MM.1S (cell line): ENCODE measurements at regions not wholly inside any gene's neighbourhood (a gene's known extent, or its start where the extent isn't known, plus 50 kb on each side); places are given as distances from the start of the nearest gene placed in this dataset.

Source experiments
- CTCF ChIP-seq: fragments of 300-600 bp; sonication (generic); IDR thresholded peaks from 2 replicates; pipeline ENCODE4 v1.5.1; 2016; ENCODE audit warnings: antibody characterized with exemption, low read length, mixed read lengths
- EZH2 ChIP-seq: fragments of 300-600 bp; sonication (generic); optimal IDR thresholded peaks from 2 replicates; pipeline ENCODE3; 2017; ENCODE audit warnings: low read depth, mild to moderate bottlenecking, antibody characterized with exemption, low read length, mixed read lengths
- EZH2phosphoT487 ChIP-seq: fragments of 300-600 bp; sonication (generic); IDR thresholded peaks from 2 replicates; pipeline ENCODE4 v1.6.1; 2018; ENCODE audit warnings: antibody characterized with exemption, low read length

GRCh38 chr17:54754560-54754959 is 146.1 kb upstream of the TOM1L1 start:
- TF ChIP-seq EZH2phosphoT487 (no peak), EZH2 (no peak), CTCF (peak; percentile 18)
